HG03196 (cell line): ENCODE measurements at regions not wholly inside any gene's neighbourhood (a gene's known extent, or its start where the extent isn't known, plus 50 kb on each side); places are given as distances from the start of the nearest gene placed in this dataset.

Source experiments
- ATAC-seq: cut with Tn5 transposase; IDR thresholded peaks from one replicate; pipeline ENCODE4 v1.9.1; 2021; ENCODE audit not compliant: unreplicated experiment

GRCh38 chr10:6657669-6658068, 77.6 kb upstream of the PRKCQ start:
- ATAC-seq, result no peak

GRCh38 chr10:6657196-6657595, 77.1 kb upstream of the PRKCQ start:
- ATAC-seq, result no peak

DNA sequence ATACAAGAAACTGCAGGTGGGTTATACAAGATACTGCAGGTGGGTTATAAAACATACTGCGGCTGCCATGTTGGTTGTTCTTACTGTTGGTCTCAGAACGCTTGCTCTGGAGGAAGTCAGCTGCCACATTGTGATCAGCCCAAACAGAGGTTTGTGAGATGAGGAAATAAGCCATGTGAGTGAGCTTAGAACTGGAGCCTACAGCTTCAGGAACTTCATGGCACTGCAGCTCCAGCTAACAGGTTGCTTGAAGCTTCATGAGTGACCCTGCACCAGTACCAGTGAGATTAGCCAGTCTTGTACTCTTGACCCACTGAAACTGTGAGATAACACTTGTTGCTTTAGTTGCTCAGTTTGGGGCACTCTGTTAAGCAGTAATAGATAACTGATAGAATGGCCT, 74.5 kb upstream of the PRKCQ start:
- no peak for ATAC-seq

DNA sequence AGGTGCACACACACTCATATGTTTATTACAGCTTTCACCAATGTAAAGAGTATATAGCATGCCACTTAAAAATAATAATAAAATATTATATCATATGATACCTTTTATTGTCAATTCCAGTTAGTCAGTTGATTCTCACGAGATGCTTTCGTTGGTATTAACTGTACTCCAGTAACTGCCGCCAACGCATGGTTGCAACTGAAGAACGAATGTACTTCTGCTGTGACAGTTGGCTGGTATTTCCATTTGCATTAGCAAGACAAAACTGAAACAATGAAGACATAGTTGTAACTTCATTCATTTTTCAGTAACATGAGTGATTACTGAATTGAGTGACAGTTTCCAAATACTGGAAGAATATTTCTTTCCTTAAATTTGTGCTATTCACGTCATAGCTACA, 70.5 kb upstream of the PRKCQ start:
- ATAC-seq, result no peak

DNA sequence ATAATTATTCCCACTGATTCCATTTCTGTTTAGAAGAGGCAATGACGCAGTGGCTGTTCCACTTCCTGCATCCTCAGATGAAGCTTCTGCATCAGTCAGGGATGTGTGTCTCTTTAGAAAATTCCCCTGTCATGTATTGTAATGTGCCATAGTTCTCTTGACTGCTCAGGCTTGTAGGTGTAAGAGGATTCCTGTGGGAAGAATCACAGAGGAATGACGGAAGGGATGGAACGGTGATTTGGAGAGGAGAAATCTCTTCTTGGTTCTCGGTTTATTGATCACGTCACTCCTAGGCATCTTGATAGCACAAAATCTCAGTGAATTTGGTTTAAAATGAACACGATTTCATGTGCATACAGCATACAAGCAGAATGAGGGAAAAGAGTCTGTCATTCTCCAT, 69.8 kb upstream of the PRKCQ start:
- ATAC-seq, result no peak

DNA sequence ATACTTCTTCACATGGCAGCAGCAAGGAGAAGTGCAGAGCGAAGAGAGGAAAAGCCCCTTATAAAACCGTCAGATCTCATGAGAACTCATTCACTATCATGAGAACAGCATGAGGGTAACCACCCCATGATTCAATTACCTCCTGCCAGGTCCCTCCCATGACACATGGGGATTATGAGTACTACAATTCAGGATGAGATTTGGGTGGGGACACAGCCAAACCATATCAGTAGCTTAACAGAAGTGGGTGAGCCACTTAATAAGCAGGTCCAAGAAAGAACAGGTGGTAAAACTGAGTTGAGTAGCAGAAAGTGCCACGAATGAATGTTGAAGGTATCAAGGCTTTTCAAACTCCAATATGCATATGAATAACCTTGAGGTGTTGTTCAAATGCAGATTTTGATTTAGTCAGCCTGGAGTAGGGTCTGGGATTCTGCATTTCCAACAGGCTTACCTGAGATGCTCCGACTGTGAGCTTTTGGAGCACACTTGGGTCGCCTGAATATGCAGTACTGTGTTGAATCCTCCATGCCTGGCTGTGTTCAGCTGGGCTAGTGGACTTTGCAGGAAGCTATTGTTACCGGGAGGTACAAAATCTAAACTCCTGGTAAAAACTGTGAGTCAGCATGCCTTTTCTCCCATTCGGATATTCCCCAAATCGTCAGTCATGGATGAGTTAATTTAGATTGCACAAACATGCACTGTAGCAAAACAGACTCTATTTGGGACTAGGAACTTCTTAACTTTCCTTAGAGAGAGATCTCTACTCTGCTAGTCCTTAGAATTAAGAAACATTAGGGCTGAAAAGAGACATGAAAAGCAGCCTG, 69.0 kb upstream of the PRKCQ start:
- ATAC-seq, result no peak

- no peak for ATAC-seq
Observed at GRCh38 chr10:6647811-6648526, 67.9 kb upstream of the PRKCQ start.

GRCh38 chr10:6643962-6644361, 63.9 kb upstream of the PRKCQ start:
- ATAC-seq, result no peak

DNA sequence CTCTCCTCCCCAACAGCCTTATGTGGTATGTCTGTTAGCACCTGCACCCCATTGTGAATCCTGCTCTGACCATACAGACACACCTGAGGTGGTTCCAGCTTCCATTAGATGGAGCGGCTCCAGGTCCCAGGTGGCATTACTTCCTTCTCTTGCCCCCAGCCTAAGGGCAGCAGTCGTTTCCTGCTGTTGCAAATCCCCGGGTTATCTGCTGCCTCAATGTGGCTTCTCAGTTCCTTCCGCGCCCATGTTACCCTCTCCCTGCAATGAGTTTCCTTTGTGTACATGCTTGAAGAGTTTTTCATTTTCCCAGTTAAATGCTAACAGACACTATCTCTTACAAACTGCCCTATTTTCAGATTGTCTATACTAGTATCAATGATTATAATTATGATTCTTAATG, 62.8 kb upstream of the PRKCQ start:
- no peak for ATAC-seq

- ATAC-seq, result no peak
Observed at GRCh38 chr10:6640433-6641040, 60.5 kb upstream of the PRKCQ start.

DNA sequence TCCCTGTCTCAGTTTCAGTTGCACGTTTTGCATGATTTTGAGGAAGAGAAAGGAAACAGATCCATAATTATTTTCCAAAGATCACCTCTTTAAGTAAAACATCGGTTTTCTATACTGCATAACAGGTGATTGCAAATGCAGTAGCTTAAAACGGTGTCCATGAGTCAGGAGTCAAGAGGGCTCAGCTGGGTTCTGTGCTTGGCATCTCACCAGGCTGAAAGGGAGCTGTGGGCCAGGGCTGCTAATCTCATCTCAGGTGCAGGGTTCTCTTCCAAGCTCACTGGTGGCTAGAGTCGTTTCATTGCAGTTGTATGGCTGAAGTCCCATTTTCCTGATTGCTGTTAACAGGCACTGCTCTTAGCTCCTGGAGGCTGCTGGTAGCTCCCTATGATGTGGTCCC, 57.0 kb upstream of the PRKCQ start:
- no peak for ATAC-seq

- ATAC-seq, result no peak
Observed at GRCh38 chr10:6635784-6636183, 55.7 kb upstream of the PRKCQ start.
